ENCODE measurements at regions not wholly inside any gene's neighbourhood (a gene's known extent, or its start where the extent isn't known, plus 50 kb on each side); places are given as distances from the start of the nearest gene placed in this dataset.

DNA sequence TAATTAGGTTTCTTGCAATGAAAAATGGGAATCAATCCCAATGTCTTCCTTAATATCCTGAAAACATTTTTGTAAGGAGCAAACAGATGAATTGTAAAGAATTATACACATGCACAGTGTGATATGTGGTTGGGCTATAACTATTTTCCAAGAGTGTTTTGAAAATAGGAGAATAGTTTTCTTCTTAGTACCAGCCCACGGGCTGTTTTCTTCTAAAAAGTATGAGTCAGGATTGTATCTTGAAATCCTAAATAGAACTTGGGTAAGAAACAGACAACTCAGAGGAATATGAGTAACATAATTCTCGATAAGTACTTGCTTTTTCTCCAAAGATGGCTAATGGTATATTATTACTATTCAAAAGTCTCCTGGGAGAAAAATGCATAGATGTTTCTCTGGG, 136.7 kb downstream of the MAGEC2 start:
- Histone ChIP-seq H3K4me1 (ENCODE audit: control insufficient read depth, extremely low read depth, insufficient read depth, low read length) (no peaks in the 10 kb centered on the region), H3K9me1 (replicated peaks; ENCODE audit: control insufficient read depth, extremely low read depth, insufficient read depth, low read length) (no peaks in the 10 kb centered on the region), H2AFZ (ENCODE audit: low read depth, low read length) (no peak overlapping the region), H4K20me1 (replicated peaks; ENCODE audit: control insufficient read depth, extremely low read depth, insufficient read depth, low read length) (no peaks in the 10 kb centered on the region), H3K9ac (replicated peaks; ENCODE audit: extremely low read depth, insufficient read depth, low read length) (no peak overlapping the region), H3K9me3 (replicated peaks; ENCODE audit: control insufficient read depth, insufficient read depth, low read length) (no peaks in the 10 kb centered on the region), H3K79me2 (ENCODE audit: control insufficient read depth, insufficient read depth, low read length) (no peaks in the 10 kb centered on the region), H3K36me3 (ENCODE audit: control insufficient read depth in 2 of 2, extremely low read depth in 1 of 2, insufficient read depth in 2 of 2, low read length in 2 of 2) (no peaks in the 10 kb centered on the region), H3K27me3 (ENCODE audit: control insufficient read depth in 2 of 2, insufficient read depth in 2 of 2, low read length in 2 of 2) (no peaks in the 10 kb centered on the region), H3K4me2 (ENCODE audit: insufficient read depth, low read length) (no peak overlapping the region), H3K27ac (ENCODE audit: insufficient read depth, low read depth, low read length) (no peak overlapping the region), H3K4me3 (replicated peaks in 1 of 3; ENCODE audit: insufficient read depth in 1 of 3, low read depth in 1 of 3, low read length in 3 of 3) (no peak overlapping the region)
- FAIRE-seq (no peak), DNase-seq (ENCODE audit: low read depth, low spot score) (no peak)
- CTCF ChIA-PET = no interaction called here
- dilution Hi-C loops (cut with MboI; ENCODE audit: extremely low pct_ligation_motif_present, low sequenced_read_pairs) (no loop called here), intact Hi-C loops (cut with micrococcal nuclease) (no loop called here)
- no TSS peak for BruUV-seq (replicated peaks)
- POLR2A ChIA-PET = no interaction called here
- TF ChIP-seq, protein P1, sequence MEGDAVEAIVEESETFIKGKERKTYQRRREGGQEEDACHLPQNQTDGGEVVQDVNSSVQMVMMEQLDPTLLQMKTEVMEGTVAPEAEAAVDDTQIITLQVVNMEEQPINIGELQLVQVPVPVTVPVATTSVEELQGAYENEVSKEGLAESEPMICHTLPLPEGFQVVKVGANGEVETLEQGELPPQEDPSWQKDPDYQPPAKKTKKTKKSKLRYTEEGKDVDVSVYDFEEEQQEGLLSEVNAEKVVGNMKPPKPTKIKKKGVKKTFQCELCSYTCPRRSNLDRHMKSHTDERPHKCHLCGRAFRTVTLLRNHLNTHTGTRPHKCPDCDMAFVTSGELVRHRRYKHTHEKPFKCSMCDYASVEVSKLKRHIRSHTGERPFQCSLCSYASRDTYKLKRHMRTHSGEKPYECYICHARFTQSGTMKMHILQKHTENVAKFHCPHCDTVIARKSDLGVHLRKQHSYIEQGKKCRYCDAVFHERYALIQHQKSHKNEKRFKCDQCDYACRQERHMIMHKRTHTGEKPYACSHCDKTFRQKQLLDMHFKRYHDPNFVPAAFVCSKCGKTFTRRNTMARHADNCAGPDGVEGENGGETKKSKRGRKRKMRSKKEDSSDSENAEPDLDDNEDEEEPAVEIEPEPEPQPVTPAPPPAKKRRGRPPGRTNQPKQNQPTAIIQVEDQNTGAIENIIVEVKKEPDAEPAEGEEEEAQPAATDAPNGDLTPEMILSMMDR (IDR thresholded peaks at IDR 0.05; ENCODE audit: extremely low read depth in 1 of 2, insufficient read depth in 1 of 2, low read depth in 1 of 2, low read length in 2 of 2) = no peak
- TF ChIP-seq, protein P2, sequence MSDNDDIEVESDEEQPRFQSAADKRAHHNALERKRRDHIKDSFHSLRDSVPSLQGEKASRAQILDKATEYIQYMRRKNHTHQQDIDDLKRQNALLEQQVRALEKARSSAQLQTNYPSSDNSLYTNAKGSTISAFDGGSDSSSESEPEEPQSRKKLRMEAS (IDR thresholded peaks at IDR 0.05; ENCODE audit: insufficient read depth, insufficient read length) = no peak
- TF ChIP-seq POLR2A (IDR thresholded peaks at IDR 0.05; ENCODE audit: low read depth, low read length) = no peak
- no peak for TF ChIP-seq MYC (IDR thresholded peaks at IDR 0.05; ENCODE audit: low read depth, low read length)
- no peak for TF ChIP-seq GATA2 (IDR thresholded peaks at IDR 0.05; ENCODE audit: insufficient read depth, insufficient read length, low read depth, low read length)
- TF ChIP-seq FOS (IDR thresholded peaks at IDR 0.05; ENCODE audit: borderline replicate concordance, insufficient read depth, low read length) = no peak
- no peak for TF ChIP-seq POLR2AphosphoS5 (IDR thresholded peaks at IDR 0.05; ENCODE audit: insufficient read depth, low read depth, low read length)

DNA sequence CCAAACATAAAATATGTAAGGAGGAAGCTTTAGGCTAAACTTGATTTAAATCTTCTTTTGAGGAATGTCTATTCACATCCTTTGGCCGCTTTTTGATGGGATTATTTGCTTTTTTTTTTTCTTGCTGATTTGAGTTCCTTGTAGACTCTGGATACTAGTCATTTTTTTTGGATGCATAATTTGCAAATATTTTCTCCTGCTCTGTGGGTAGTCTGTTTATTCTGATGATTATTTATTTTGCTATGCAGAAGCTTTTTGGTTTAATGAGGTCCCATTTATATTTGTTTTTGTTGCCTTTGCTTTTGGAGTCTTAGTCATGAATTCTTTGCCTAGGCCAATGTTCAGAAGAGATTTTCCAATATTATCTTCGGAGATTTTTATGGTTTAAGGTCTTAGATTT, 144.9 kb downstream of the MAGEC2 start:
- dilution Hi-C loops (cut with MboI; ENCODE audit: extremely low pct_ligation_motif_present, low sequenced_read_pairs) = no loop called here
- H3K9me3 ChIP-seq (replicated peaks; ENCODE audit: control insufficient read depth, insufficient read depth, low read length) = no peaks in the 10 kb centered on the region
- no peak overlapping the region for H3K9ac ChIP-seq (replicated peaks; ENCODE audit: extremely low read depth, insufficient read depth, low read length)
- H3K4me1 ChIP-seq (ENCODE audit: control insufficient read depth, extremely low read depth, insufficient read depth, low read length) = no peaks in the 10 kb centered on the region
- no peak overlapping the region for H3K27ac ChIP-seq (ENCODE audit: insufficient read depth, low read depth, low read length)
- POLR2A ChIA-PET = no interaction called here
- CTCF ChIA-PET = no interaction called here
- TF ChIP-seq POLR2AphosphoS5 (IDR thresholded peaks at IDR 0.05; ENCODE audit: insufficient read depth, low read depth, low read length) (no peak), FOS (IDR thresholded peaks at IDR 0.05; ENCODE audit: borderline replicate concordance, insufficient read depth, low read length) (no peak), MYC (IDR thresholded peaks at IDR 0.05; ENCODE audit: low read depth, low read length) (no peak), POLR2A (IDR thresholded peaks at IDR 0.05; ENCODE audit: low read depth, low read length) (no peak), GATA2 (IDR thresholded peaks at IDR 0.05; ENCODE audit: insufficient read depth, insufficient read length, low read depth, low read length) (no peak), EZH2 (IDR thresholded peaks at IDR 0.05; ENCODE audit: borderline replicate concordance, low read depth, low read length, severe bottlenecking) (no peak), JUN (IDR thresholded peaks at IDR 0.05; ENCODE audit: borderline replicate concordance, insufficient read depth, insufficient read length, low read depth) (no peak)
- TF ChIP-seq, protein P2 (IDR thresholded peaks at IDR 0.05; ENCODE audit: insufficient read depth, insufficient read length) = no peak
- TF ChIP-seq, protein P1 (IDR thresholded peaks at IDR 0.05; ENCODE audit: extremely low read depth in 1 of 2, insufficient read depth in 1 of 2, low read depth in 1 of 2, low read length in 2 of 2) = no peak
- H4K20me1 ChIP-seq (replicated peaks; ENCODE audit: control insufficient read depth, extremely low read depth, insufficient read depth, low read length) = no peaks in the 10 kb centered on the region
- H2AFZ ChIP-seq (ENCODE audit: low read depth, low read length) = no peak overlapping the region
- intact Hi-C loops (cut with micrococcal nuclease) = no loop called here
- BruUV-seq (replicated peaks) = no TSS peak
- H3K36me3 ChIP-seq (ENCODE audit: control insufficient read depth in 2 of 2, extremely low read depth in 1 of 2, insufficient read depth in 2 of 2, low read length in 2 of 2) = no peaks in the 10 kb centered on the region
- H3K4me2 ChIP-seq (ENCODE audit: insufficient read depth, low read length) = no peak overlapping the region
- H3K4me3 ChIP-seq (replicated peaks in 1 of 3; ENCODE audit: insufficient read depth in 1 of 3, low read depth in 1 of 3, low read length in 3 of 3) = no peak overlapping the region
- H3K27me3 ChIP-seq (ENCODE audit: control insufficient read depth in 2 of 2, insufficient read depth in 2 of 2, low read length in 2 of 2) = no peaks in the 10 kb centered on the region
- H3K9me1 ChIP-seq (replicated peaks; ENCODE audit: control insufficient read depth, extremely low read depth, insufficient read depth, low read length) = no peaks in the 10 kb centered on the region
- FAIRE-seq = no peak
- H3K79me2 ChIP-seq (ENCODE audit: control insufficient read depth, insufficient read depth, low read length) = no peaks in the 10 kb centered on the region
- DNase-seq (ENCODE audit: low read depth, low spot score) = no peak
